ENCODE measurements at regions not wholly inside any gene's neighbourhood (a gene's known extent, or its start where the extent isn't known, plus 50 kb on each side); places are given as distances from the start of the nearest gene placed in this dataset.
"Not testable (repeated sequence)": the region's sequence is repeated elsewhere in the genome, so short reads cannot be mapped to it uniquely, and the experiment has no call there.

- Histone ChIP-seq H3K27me3 (ENCODE audit: insufficient read depth, low read length) (no peaks in the 10 kb centered on the region), H3K9me3 (ENCODE audit: low read length) (no peaks in the 10 kb centered on the region), H2AFZ (ENCODE audit: low read depth, low read length) (no peak overlapping the region), H3K36me3 (ENCODE audit: insufficient read depth, low read length) (no peaks in the 10 kb centered on the region), H3K4me3 (ENCODE audit: low read length) (no peak overlapping the region), H3K4me1 (ENCODE audit: insufficient read depth, low read length) (peaks cover 9% of the 10 kb centered on the region)
These were observed 156.8 kb upstream of the LRIG3 start for GRCh38 chr12:59077153-59077552.

GRCh38 chr12:59076622-59077021 lies 156.3 kb upstream of the LRIG3 start:
- Histone ChIP-seq H3K36me3 (ENCODE audit: insufficient read depth, low read length) (no peaks in the 10 kb centered on the region), H3K4me1 (ENCODE audit: insufficient read depth, low read length) (peaks cover 9% of the 10 kb centered on the region), H3K27me3 (ENCODE audit: insufficient read depth, low read length) (no peaks in the 10 kb centered on the region), H3K9me3 (ENCODE audit: low read length) (no peaks in the 10 kb centered on the region), H3K4me3 (ENCODE audit: low read length) (no peak overlapping the region), H2AFZ (ENCODE audit: low read depth, low read length) (no peak overlapping the region)

GRCh38 chr12:59075968-59076490 lies 155.7 kb upstream of the LRIG3 start:
- H3K36me3 ChIP-seq (ENCODE audit: insufficient read depth, low read length), result no peaks in the 10 kb centered on the region
- peaks cover 9% of the 10 kb centered on the region for H3K4me1 ChIP-seq (ENCODE audit: insufficient read depth, low read length)
- no peaks in the 10 kb centered on the region for H3K27me3 ChIP-seq (ENCODE audit: insufficient read depth, low read length)
- no peak overlapping the region for H3K4me3 ChIP-seq (ENCODE audit: low read length)
- H3K9me3 ChIP-seq (ENCODE audit: low read length), result no peaks in the 10 kb centered on the region
- no peak overlapping the region for H2AFZ ChIP-seq (ENCODE audit: low read depth, low read length)

- Histone ChIP-seq H3K4me1 (ENCODE audit: insufficient read depth, low read length) (peaks cover 9% of the 10 kb centered on the region), H3K36me3 (ENCODE audit: insufficient read depth, low read length) (no peaks in the 10 kb centered on the region), H3K4me3 (ENCODE audit: low read length) (no peak overlapping the region), H2AFZ (ENCODE audit: low read depth, low read length) (no peak overlapping the region), H3K9me3 (ENCODE audit: low read length) (no peaks in the 10 kb centered on the region), H3K27me3 (ENCODE audit: insufficient read depth, low read length) (no peaks in the 10 kb centered on the region)
These were observed 154.8 kb upstream of the LRIG3 start for GRCh38 chr12:59075141-59075540.

- Histone ChIP-seq H3K27me3 (ENCODE audit: insufficient read depth, low read length) (no peaks in the 10 kb centered on the region), H3K4me3 (ENCODE audit: low read length) (no peak overlapping the region), H3K9me3 (ENCODE audit: low read length) (no peaks in the 10 kb centered on the region), H3K4me1 (ENCODE audit: insufficient read depth, low read length) (peaks cover 17% of the 10 kb centered on the region), H3K36me3 (ENCODE audit: insufficient read depth, low read length) (no peaks in the 10 kb centered on the region), H2AFZ (ENCODE audit: low read depth, low read length) (no peak overlapping the region)
These were observed 150.1 kb upstream of the LRIG3 start for GRCh38 chr12:59070322-59070933.

GRCh38 chr12:59069516-59069915 lies 149.2 kb upstream of the LRIG3 start:
- Histone ChIP-seq H3K27me3 (ENCODE audit: insufficient read depth, low read length) (no peaks in the 10 kb centered on the region), H3K9me3 (ENCODE audit: low read length) (no peaks in the 10 kb centered on the region), H3K36me3 (ENCODE audit: insufficient read depth, low read length) (no peaks in the 10 kb centered on the region), H3K4me3 (ENCODE audit: low read length) (no peak overlapping the region), H2AFZ (ENCODE audit: low read depth, low read length) (no peak overlapping the region), H3K4me1 (ENCODE audit: insufficient read depth, low read length) (peaks cover 17% of the 10 kb centered on the region)

GRCh38 chr12:59068436-59068835 lies 148.1 kb upstream of the LRIG3 start:
- no peak overlapping the region for H3K4me3 ChIP-seq (ENCODE audit: low read length)
- peaks cover 17% of the 10 kb centered on the region for H3K4me1 ChIP-seq (ENCODE audit: insufficient read depth, low read length)
- no peak overlapping the region for H2AFZ ChIP-seq (ENCODE audit: low read depth, low read length)
- H3K9me3 ChIP-seq (ENCODE audit: low read length), result no peaks in the 10 kb centered on the region
- no peaks in the 10 kb centered on the region for H3K27me3 ChIP-seq (ENCODE audit: insufficient read depth, low read length)
- H3K36me3 ChIP-seq (ENCODE audit: insufficient read depth, low read length), result no peaks in the 10 kb centered on the region

GRCh38 chr12:59067083-59067482 lies 146.8 kb upstream of the LRIG3 start:
- Histone ChIP-seq H3K36me3 (ENCODE audit: insufficient read depth, low read length) (no peaks in the 10 kb centered on the region), H3K4me3 (ENCODE audit: low read length) (no peak overlapping the region), H2AFZ (ENCODE audit: low read depth, low read length) (no peak overlapping the region), H3K27me3 (ENCODE audit: insufficient read depth, low read length) (no peaks in the 10 kb centered on the region), H3K9me3 (ENCODE audit: low read length) (no peaks in the 10 kb centered on the region), H3K4me1 (ENCODE audit: insufficient read depth, low read length) (peaks cover 17% of the 10 kb centered on the region)

GRCh38 chr12:59066445-59066844 lies 146.1 kb upstream of the LRIG3 start:
- Histone ChIP-seq H3K36me3 (ENCODE audit: insufficient read depth, low read length) (no peaks in the 10 kb centered on the region), H3K4me1 (ENCODE audit: insufficient read depth, low read length) (peaks cover 17% of the 10 kb centered on the region), H3K9me3 (ENCODE audit: low read length) (no peaks in the 10 kb centered on the region), H3K27me3 (ENCODE audit: insufficient read depth, low read length) (no peaks in the 10 kb centered on the region), H2AFZ (ENCODE audit: low read depth, low read length) (no peak overlapping the region), H3K4me3 (ENCODE audit: low read length) (no peak overlapping the region)

- H3K4me3 ChIP-seq (ENCODE audit: low read length), result no peak overlapping the region
- no peak overlapping the region for H2AFZ ChIP-seq (ENCODE audit: low read depth, low read length)
- no peaks in the 10 kb centered on the region for H3K27me3 ChIP-seq (ENCODE audit: insufficient read depth, low read length)
- no peaks in the 10 kb centered on the region for H3K36me3 ChIP-seq (ENCODE audit: insufficient read depth, low read length)
- H3K4me1 ChIP-seq (ENCODE audit: insufficient read depth, low read length), result peaks cover 11% of the 10 kb centered on the region
- H3K9me3 ChIP-seq (ENCODE audit: low read length), result no peaks in the 10 kb centered on the region
These were observed 139.0 kb upstream of the LRIG3 start for GRCh38 chr12:59059088-59059935.

GRCh38 chr12:59056966-59057365 lies 136.7 kb upstream of the LRIG3 start:
- H3K4me3 ChIP-seq (ENCODE audit: low read length), result no peak overlapping the region
- H2AFZ ChIP-seq (ENCODE audit: low read depth, low read length), result peak overlapping the region; percentile 30
- H3K36me3 ChIP-seq (ENCODE audit: insufficient read depth, low read length), result no peaks in the 10 kb centered on the region
- no peaks in the 10 kb centered on the region for H3K9me3 ChIP-seq (ENCODE audit: low read length)
- H3K27me3 ChIP-seq (ENCODE audit: insufficient read depth, low read length), result no peaks in the 10 kb centered on the region
- H3K4me1 ChIP-seq (ENCODE audit: insufficient read depth, low read length), result peaks cover 11% of the 10 kb centered on the region

GRCh38 chr12:59055204-59055860 lies 135.0 kb upstream of the LRIG3 start:
- Histone ChIP-seq H3K9me3 (ENCODE audit: low read length) (no peaks in the 10 kb centered on the region), H2AFZ (ENCODE audit: low read depth, low read length) (no peak overlapping the region), H3K36me3 (ENCODE audit: insufficient read depth, low read length) (no peaks in the 10 kb centered on the region), H3K4me1 (ENCODE audit: insufficient read depth, low read length) (peaks cover 11% of the 10 kb centered on the region), H3K4me3 (ENCODE audit: low read length) (no peak overlapping the region), H3K27me3 (ENCODE audit: insufficient read depth, low read length) (no peaks in the 10 kb centered on the region)

- H3K36me3 ChIP-seq (ENCODE audit: insufficient read depth, low read length); H3K4me1 ChIP-seq (ENCODE audit: insufficient read depth, low read length); H3K4me3 ChIP-seq (ENCODE audit: low read length); H2AFZ ChIP-seq (ENCODE audit: low read depth, low read length); H3K9me3 ChIP-seq (ENCODE audit: low read length); H3K27me3 ChIP-seq (ENCODE audit: insufficient read depth, low read length): not testable (repeated sequence)
These were observed 133.1 kb upstream of the LRIG3 start for GRCh38 chr12:59053266-59053899.

Data from neuron (in vitro differentiated cells).